SK-N-SH treated with all-trans-retinoic acid at 6 μM for 48 hours (cell line): ENCODE measurements at regions not wholly inside any gene's neighbourhood (a gene's known extent, or its start where the extent isn't known, plus 50 kb on each side); places are given as distances from the start of the nearest gene placed in this dataset.

Source experiments
- BACH2 ChIP-seq: fragments of 250-450 bp; sonication (Bioruptor Pico); IDR thresholded peaks from 2 replicates; pipeline ENCODE4 v1.9.0; 2021; ENCODE audit warnings: mild to moderate bottlenecking, borderline replicate concordance
- GLIS3 ChIP-seq: fragments of 250-450 bp; sonication (Bioruptor Pico); IDR thresholded peaks from 2 replicates; pipeline ENCODE4 v1.5.0; 2020; ENCODE audit warnings: mild to moderate bottlenecking, moderate library complexity
- ISL1 ChIP-seq: fragments of 250-450 bp; sonication (Bioruptor Pico); IDR thresholded peaks from 2 replicates; pipeline ENCODE4 v2.1.2; 2022; ENCODE audit warnings: mild to moderate bottlenecking, moderate library complexity
- PPARA ChIP-seq: fragments of 250-450 bp; sonication (Bioruptor Pico); IDR thresholded peaks from 2 replicates; pipeline ENCODE4 v1.5.0; 2020; ENCODE audit warnings: mild to moderate bottlenecking, borderline replicate concordance
- RARB ChIP-seq: fragments of 250-450 bp; sonication (Bioruptor Pico); IDR thresholded peaks from 2 replicates; pipeline ENCODE4 v1.8.0; 2021; ENCODE audit warnings: mild to moderate bottlenecking, moderate library complexity
- TOX ChIP-seq: fragments of 250-450 bp; sonication (Bioruptor Pico); IDR thresholded peaks from 2 replicates; pipeline ENCODE4 v1.8.0; 2021; ENCODE audit warnings: mild to moderate bottlenecking, moderate library complexity, borderline replicate concordance
- ZFP3 ChIP-seq: fragments of 250-450 bp; sonication (Bioruptor Pico); IDR thresholded peaks from 2 replicates; pipeline ENCODE4 v1.5.0; 2020; ENCODE audit warnings: mild to moderate bottlenecking, moderate library complexity
- ZNF565 ChIP-seq: fragments of 450-650 bp; formaldehyde crosslinking; conservative IDR thresholded peaks from 2 replicates; pipeline ENCODE4 v1.5.0; 2020; ENCODE audit warnings: low read depth, mild to moderate bottlenecking, moderate library complexity
- ZNF8 ChIP-seq: fragments of 450-650 bp; formaldehyde crosslinking; IDR thresholded peaks from 2 replicates; pipeline ENCODE4 v1.5.0; 2020; ENCODE audit warnings: mild to moderate bottlenecking, moderate library complexity
- TF ChIP-seq, protein P1 (sequence below): fragments of 250-450 bp; sonication (Bioruptor Pico); IDR thresholded peaks from 2 replicates; pipeline ENCODE4 v1.8.0; 2020; ENCODE audit warnings: mild to moderate bottlenecking, moderate library complexity, borderline replicate concordance

DNA sequence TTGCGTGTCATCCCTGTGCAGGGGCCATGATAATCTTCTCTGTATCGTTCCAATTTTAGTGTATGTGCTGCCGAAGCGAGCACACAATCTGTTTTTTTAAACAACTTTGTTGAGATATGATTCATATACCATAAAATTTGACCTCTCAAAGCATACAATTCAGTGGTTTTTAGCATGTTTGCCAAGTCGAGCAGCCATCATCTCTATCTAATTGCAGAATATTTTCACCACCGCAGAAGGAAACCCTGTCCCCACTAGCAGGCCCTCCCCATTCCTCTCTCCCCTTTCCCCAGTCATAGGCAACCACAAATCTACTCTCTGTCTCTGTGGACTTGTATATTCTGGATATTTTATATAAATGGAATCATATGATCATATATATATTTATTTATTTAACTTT lies 78.7 kb upstream of the TINAGL1 start:
- TF ChIP-seq, protein P1, sequence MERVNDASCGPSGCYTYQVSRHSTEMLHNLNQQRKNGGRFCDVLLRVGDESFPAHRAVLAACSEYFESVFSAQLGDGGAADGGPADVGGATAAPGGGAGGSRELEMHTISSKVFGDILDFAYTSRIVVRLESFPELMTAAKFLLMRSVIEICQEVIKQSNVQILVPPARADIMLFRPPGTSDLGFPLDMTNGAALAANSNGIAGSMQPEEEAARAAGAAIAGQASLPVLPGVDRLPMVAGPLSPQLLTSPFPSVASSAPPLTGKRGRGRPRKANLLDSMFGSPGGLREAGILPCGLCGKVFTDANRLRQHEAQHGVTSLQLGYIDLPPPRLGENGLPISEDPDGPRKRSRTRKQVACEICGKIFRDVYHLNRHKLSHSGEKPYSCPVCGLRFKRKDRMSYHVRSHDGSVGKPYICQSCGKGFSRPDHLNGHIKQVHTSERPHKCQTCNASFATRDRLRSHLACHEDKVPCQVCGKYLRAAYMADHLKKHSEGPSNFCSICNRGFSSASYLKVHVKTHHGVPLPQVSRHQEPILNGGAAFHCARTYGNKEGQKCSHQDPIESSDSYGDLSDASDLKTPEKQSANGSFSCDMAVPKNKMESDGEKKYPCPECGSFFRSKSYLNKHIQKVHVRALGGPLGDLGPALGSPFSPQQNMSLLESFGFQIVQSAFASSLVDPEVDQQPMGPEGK = no peak
- no peak for TF ChIP-seq PPARA
- no peak for TF ChIP-seq GLIS3 (CRISPR knock-in tag)
- no peak for TF ChIP-seq ZFP3 (CRISPR knock-in tag)
- TF ChIP-seq TOX (CRISPR knock-in tag) = no peak
- no peak for TF ChIP-seq ZNF8
- no peak for TF ChIP-seq ZNF565
- TF ChIP-seq BACH2 = no peak
- no peak for TF ChIP-seq RARB (CRISPR knock-in tag)
- TF ChIP-seq ISL1 (CRISPR knock-in tag) = no peak
